ENCODE measurements at regions not wholly inside any gene's neighbourhood (a gene's known extent, or its start where the extent isn't known, plus 50 kb on each side); places are given as distances from the start of the nearest gene placed in this dataset.

- Histone ChIP-seq H3K9me3 (peaks cover 0 to 13% (median 2%) of the 10 kb centered on the region in 4 donors), H3K27me3 (no peaks in the 10 kb centered on the region), H3K27ac (replicated peaks in 1 of 4) (no peak overlapping the region), H3K4me3 (no peak overlapping the region), H3K36me3 (no peaks in the 10 kb centered on the region), H3K4me1 (no peaks in the 10 kb centered on the region)
- 69% methylated on average over 4 of the region's 4 CpGs for WGBS
- intact Hi-C loops (cut with DNase I) = no loop called here
- TF ChIP-seq POLR2AphosphoS5 (IDR thresholded peaks at IDR 0.05) (no peak), POLR2A (IDR thresholded peaks at IDR 0.05; ENCODE audit: low read depth) (no peak), CTCF (IDR thresholded peaks at IDR 0.05) (no peak), EP300 (IDR thresholded peaks at IDR 0.05) (no peak)
- DNase-seq (ENCODE audit: extremely low spot score) = no peak
Measured at GRCh38 chr11:42337786-42338455, 878.5 kb upstream of the LRRC4C start.

- Histone ChIP-seq H3K27me3 (no peaks in the 10 kb centered on the region), H3K9me3 (peaks cover 0 to 7% (median 0%) of the 10 kb centered on the region in 4 donors), H3K4me3 (no peak overlapping the region), H3K36me3 (no peaks in the 10 kb centered on the region), H3K27ac (replicated peaks in 1 of 4) (no peak overlapping the region), H3K4me1 (no peaks in the 10 kb centered on the region)
- intact Hi-C loops (cut with DNase I) = no loop called here
- no peak for TF ChIP-seq EP300 (IDR thresholded peaks at IDR 0.05)
- no peak for TF ChIP-seq POLR2A (IDR thresholded peaks at IDR 0.05; ENCODE audit: low read depth)
- TF ChIP-seq POLR2AphosphoS5 (IDR thresholded peaks at IDR 0.05) = no peak
- TF ChIP-seq CTCF (IDR thresholded peaks at IDR 0.05) = no peak
- 95% methylated on average over 3 of the region's 25 CpGs for WGBS
- DNase-seq (ENCODE audit: extremely low spot score) = no peak
Measured at GRCh38 chr11:42344204-42344792, 884.8 kb upstream of the LRRC4C start.

GRCh38 chr11:42345933-42346332, 886.5 kb upstream of the LRRC4C start:
- H3K27ac ChIP-seq (replicated peaks in 1 of 4) = no peak overlapping the region
- intact Hi-C loops (cut with DNase I) = no loop called here

GRCh38 chr11:42363701-42364100, 904.2 kb upstream of the LRRC4C start:
- TF ChIP-seq EP300 (IDR thresholded peaks at IDR 0.05) = no peak
- TF ChIP-seq POLR2A (IDR thresholded peaks at IDR 0.05; ENCODE audit: low read depth) = no peak
- TF ChIP-seq CTCF (IDR thresholded peaks at IDR 0.05) = no peak
- no peak for TF ChIP-seq POLR2AphosphoS5 (IDR thresholded peaks at IDR 0.05)
- Histone ChIP-seq H3K4me1 (no peaks in the 10 kb centered on the region), H3K36me3 (no peaks in the 10 kb centered on the region), H3K9me3 (no peaks in the 10 kb centered on the region), H3K27ac (replicated peaks in 1 of 4) (no peak overlapping the region), H3K27me3 (no peaks in the 10 kb centered on the region), H3K4me3 (no peak overlapping the region)
- WGBS = 40% methylated on average over 2 of the region's 2 CpGs
- intact Hi-C loops (cut with DNase I) = no loop called here
- DNase-seq (ENCODE audit: extremely low spot score) = no peak

More at GRCh38 chr11:42345933-42346332, 886.5 kb upstream of the LRRC4C start:
- Histone ChIP-seq H3K4me1 (no peaks in the 10 kb centered on the region), H3K9me3 (no peaks in the 10 kb centered on the region), H3K4me3 (no peak overlapping the region), H3K36me3 (no peaks in the 10 kb centered on the region), H3K27me3 (no peaks in the 10 kb centered on the region)
- DNase-seq (ENCODE audit: extremely low spot score) = no peak
- TF ChIP-seq POLR2A (IDR thresholded peaks at IDR 0.05; ENCODE audit: low read depth) (no peak), EP300 (IDR thresholded peaks at IDR 0.05) (no peak), POLR2AphosphoS5 (IDR thresholded peaks at IDR 0.05) (no peak), CTCF (IDR thresholded peaks at IDR 0.05) (no peak)

Data from esophagus muscularis mucosa (tissue), 4 donors.